ENCODE measurements at regions not wholly inside any gene's neighbourhood (a gene's known extent, or its start where the extent isn't known, plus 50 kb on each side); places are given as distances from the start of the nearest gene placed in this dataset.

- DNase-seq: no peak
Measured at GRCh38 chr4:122027203-122027602, 75.3 kb upstream of the TRPC3 start.

- DNase-seq: no peak
Measured at GRCh38 chr4:122017296-122017695, 65.4 kb upstream of the TRPC3 start.

DNA sequence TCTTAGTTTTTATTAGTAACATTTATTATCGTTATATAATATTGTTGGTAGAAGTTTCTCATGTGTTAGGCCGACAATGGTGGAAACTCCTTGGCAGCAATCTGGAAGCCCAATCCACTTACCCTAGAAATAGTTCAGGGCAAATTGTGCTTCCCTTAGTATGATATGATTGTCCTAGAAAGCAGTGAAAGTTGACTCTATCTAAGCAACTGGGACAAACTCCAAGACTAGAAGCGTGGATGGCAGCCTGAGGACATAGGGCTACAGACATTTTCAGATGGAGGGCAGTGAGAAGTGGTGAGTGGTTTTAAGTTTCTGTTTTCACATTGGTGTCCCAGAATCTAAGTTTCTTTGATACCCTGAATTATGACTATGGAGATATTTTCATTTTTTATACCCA is 63.3 kb upstream of the TRPC3 start:
- no peak for DNase-seq

DNA sequence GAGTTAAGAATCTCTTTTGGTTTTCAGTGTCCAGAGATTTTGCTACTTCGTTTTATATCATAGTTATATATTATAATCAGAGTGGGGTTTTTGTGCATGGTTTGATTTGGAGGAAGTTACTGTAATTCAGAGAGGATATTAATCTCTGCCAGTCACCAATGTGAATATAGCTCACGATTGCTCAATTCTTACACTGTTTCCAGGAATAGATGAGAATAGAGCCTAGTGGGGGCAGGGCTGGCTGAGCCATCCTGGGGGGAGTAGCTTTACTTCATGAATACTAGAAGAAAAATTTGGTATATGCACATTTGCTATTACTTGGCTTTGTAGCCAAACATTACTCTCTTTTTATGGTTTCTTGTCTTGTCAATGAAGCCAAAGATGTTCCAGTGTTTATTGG is 60.9 kb upstream of the TRPC3 start:
- no peak for DNase-seq

- no peak for DNase-seq
Measured at GRCh38 chr4:122010610-122011009, 58.8 kb upstream of the TRPC3 start.

- no peak for DNase-seq
Measured at GRCh38 chr4:122009524-122009923, 57.7 kb upstream of the TRPC3 start.

GRCh38 chr4:122007016-122007415 is 55.2 kb upstream of the TRPC3 start:
- DNase-seq: no peak

GRCh38 chr4:122005064-122005755 is 53.4 kb upstream of the TRPC3 start:
- DNase-seq: no peak

DNA sequence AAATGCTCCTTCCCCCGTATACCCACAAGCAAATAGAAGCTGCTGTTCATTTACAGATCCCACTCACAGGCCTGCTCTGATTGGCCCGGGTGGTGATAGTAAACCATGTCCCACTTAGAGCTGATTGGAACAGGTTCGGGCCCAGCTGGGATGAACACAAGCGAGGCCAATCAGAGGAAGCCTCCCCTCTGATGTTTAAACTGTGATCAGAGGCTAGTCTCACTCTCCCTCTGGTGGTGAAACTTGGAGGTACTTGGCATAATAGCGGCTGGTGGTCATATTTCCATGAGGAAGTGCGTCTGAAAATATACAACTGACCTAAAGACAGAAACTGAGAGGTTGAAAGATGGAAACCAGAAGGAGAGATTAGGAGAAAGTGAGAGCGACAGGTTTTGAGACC is 51.5 kb upstream of the TRPC3 start:
- DNase-seq: peak; percentile 12
